Activated T-helper 1 cell treated with anti-CD3 and anti-CD28 coated beads, Interleukin-2, amount 50 U/mL, for 16 hours (primary cell): ENCODE measurements at regions not wholly inside any gene's neighbourhood (a gene's known extent, or its start where the extent isn't known, plus 50 kb on each side); places are given as distances from the start of the nearest gene placed in this dataset.
"Not testable (repeated sequence)": the region's sequence is repeated elsewhere in the genome, so short reads cannot be mapped to it uniquely, and the experiment has no call there.

Experiments used
- DNase-seq, 2 donors: peaks; one replicate each; pipeline ENCODE4 v3.0.0-alpha.2; 2020; ENCODE audit warnings: low read depth in 1 of 2, low spot score in 1 of 2

DNA sequence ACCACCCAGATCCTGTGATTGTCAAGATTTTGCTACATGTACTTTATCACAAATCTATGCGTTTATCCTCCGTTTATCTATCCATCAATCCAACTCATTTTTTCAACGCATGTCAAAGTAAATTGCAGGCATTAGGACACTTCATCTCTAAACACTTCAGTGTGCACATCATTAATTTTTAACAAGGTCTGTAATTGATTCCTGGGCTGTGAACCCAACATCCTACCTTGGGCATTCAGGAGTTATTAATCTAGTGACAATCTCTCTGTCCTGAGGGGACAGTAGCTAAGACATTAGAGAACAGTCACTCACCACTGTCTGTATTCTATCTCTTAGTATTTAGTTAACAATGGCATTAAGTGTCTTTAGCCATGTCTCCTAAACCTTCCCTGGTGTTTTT, 264.7 kb downstream of the SOX9 start:
- no peak for DNase-seq

DNA sequence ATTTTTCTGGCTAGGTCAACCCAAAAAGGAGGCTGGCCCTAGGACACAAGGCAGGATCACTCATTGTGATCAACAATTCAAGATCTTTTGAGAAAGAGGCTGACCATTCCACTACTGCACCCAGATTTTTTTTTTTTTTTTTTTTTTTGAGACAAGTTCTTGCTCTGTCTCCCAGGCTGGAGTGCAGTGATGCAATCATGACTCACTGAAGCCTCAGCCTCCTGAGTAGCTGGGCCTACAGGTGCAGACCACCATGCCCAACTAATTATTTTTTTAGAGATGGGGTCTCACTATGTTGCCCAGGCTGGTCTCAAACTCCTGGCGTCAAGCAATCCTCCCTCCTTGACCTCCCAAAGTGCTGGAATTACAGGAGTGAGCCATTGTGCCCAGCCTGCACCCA, 265.4 kb downstream of the SOX9 start:
- DNase-seq: not testable (repeated sequence)

DNA sequence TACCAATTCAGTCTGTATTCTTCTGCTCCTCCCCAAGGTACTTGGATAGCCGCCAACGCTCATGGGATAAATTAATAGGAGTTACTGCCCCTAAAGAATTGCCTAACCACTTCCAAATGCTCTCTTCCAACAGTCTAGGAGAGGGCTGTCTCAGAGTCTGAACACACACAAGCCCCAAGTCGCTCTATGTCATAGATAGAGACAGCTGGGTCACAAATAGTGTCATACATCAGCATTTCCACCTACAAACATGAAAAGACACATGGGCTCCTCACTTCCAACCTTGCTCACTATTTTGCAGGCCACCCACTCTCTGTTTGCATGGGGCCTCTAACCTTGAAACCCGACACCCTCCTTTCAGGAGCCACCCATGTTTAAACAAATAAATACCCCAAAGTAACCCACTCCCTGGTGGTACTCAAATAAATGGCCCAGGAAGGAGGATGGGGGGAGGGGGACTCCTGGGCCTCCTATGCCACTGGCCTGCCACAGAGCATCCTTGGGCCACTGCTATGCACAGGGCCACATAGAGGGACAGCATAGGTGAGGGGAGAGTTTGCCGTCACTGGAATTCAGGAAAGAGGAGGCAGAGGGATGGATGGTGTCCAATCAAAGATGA, 265.9 kb downstream of the SOX9 start:
- DNase-seq: no peak

DNA sequence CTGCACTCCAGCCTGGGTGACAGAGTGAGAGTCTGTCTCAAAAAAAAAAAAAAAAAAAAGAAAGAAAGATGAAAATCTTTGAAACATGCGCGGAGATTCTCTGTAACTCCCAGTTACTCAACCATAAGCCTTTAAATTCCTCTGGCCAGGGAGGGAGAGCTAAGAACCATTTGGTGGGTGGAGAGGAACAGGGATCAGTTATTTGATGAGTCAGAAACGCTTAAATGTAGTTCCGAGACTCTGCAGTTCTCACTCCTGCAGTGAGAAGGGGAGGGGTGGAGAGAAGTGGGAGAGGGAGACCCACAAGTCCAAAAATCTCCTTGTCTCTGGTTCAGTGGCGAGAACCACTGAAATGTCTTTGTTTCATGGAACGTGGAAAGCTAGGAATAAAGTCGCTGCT, 266.7 kb downstream of the SOX9 start:
- DNase-seq: no peak

DNA sequence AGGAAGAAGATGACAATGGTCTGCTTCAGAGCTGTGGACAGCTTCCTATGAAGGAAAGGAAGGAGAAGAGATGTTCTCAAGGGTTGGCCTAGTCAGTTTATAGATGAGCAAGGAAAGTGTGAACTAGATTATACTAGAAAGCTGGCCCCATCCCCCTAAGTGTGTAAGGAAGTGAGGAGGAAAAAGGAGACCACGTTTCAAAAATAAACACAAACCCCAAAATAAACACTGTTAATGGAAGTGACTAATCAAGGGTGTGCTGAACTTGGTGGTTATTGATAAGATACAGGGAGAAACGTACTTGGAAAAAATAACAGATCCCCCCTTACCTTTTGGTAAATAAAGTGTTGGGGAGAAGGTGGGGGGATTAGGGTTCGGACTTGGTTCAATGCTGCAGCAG, 267.1 kb downstream of the SOX9 start:
- no peak for DNase-seq

DNA sequence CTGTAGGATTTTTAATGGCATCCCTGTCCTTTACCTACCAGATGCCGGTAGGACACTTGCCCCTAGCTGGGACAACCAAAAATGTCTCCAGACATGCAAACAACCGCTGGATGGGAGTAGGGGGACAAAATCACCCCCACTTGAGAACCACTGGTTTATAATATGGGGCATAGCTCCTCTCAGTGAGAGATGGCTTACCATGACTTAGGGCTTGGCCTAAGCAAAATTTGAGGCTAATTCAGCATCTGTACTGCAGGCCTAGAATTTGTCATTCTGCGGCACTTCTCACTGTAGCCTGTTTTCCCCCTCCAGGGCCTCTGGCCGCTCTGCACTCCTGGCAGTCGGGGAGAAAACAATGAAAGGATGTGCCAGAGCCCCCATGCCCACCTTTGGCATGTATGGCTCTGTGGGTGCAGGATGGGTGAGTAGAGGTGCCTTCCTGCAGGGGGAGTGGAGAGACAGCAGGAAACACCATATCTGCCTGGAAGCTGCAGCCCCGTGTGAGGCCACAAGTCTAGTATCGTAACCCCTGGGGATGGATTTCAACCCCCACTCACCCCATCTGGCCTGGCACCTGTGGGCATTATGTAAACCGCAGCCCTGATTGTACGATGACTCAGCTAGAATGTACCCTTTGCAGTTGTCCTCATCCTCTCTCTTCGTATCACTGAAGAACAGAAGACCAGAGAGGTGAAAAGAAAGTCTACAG, 268.1 kb downstream of the SOX9 start:
- DNase-seq: no peak

DNA sequence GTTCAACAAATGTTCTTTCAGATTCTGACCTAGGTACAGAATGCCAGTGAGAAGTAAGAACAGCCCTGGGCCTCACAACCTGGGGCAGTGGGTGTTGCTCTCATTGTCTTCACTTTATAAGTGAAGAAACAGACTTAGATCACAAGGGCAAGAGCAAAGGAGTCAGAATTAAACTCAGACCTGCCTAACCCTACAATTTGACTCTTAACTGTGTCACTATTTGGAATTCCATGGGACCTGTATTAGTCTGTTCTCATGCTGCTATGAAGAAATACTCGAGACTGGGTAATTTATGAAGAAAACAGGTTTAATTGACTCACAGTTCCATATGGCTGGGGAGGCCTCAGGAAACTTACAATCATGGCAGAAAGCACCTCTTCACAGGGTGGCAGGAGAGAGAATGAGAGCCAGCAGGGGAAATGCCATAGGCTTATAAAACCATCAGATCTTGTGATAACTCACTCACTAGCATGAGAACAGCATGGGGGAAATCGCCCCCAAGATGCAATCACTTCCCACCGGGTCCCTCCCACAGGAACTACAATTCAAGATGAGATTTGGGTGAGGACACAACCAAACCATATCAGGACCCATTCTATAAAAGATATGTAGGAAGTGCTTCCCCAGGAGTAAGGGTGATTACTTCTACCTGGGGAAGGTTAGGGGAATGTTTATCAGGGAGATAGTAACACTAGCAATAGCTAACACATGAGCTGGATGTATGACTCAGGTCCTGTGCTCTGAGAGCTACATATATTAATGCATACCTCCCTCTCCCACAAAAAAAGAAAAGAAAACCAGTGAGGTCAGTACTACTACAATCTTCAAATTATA, 270.1 kb downstream of the SOX9 start:
- no peak for DNase-seq

DNA sequence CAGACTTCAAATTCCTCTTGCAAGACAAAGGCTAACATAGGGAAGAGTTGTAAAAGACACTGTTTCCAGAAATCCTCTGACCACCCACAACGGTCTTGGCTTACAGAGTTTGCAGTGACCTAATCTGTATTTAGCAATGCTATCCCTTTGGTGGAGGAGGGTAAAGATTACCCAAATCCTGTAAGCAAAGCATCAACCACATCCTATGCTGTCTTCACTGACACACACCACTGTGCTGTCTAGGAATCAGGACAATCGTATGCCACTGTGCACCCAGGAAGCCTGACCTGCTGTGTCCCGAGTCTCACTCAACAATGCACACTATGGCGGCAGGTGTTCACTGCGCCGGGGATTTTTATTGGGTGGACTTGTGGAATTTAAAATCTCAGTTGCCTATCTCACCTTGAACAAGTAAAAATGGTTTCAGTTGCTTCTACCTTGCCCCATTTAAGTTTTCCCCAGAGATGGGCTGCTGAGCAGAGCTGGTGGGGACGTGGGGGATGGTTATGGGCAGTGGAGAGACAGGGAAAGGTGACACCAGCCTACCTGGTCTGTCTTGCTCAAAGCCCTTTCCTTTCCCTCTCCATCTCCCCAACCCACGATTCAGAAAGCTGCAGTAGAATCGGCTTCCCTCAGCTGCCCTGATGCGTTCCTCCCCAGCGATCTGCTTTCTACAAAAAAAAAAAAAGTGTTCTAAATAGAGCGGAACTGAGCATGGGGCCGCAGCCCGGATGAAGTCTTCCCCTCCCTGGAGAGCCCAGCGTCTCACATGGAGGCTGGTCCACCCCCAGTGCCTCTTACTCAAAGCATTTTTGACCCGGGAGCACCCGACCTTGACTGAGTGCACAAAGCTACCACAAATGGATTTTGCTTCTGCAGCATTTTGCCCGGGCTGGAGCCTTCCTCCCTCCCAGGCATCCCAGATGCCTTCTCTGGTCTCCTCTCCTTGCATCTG, 271.5 kb downstream of the SOX9 start:
- no peak for DNase-seq

DNA sequence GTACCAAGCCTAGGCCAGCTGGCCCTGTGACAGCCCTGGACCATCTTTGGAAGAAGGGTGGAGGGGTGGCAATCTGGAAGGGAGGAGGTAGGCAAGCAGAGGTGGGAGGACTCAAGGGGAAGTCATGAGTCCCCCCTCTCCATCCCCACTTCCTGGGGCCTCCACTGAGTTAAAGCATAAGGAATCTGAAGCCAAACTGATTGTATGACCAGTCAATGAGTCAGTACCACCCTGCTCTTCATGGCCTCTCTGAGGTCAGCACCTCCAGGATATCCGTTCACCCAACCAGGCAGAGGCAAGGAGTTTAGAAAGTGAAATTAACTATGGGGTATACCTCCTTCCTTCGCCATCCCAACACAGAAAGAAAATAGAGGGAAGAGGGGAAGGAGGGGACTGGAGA, 272.7 kb downstream of the SOX9 start:
- no peak for DNase-seq

DNA sequence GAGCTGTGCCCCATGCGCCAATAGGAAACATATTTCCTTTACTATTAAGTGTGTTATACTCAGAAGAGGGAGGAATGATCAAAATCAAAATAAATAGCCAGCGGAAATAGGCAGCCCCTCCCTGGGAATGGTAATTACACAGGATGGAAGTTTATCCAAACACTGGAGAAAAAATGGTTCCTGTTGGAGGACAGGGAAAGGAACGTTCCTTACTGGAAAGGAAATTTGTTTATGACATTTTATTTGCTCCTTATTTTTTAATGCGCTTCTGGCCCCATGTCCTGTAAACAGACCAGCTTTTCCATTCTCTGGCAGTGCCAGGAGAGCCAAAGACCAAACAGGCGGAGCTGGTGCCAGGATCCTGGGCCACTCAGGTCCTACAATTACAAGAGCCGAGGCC, 273.7 kb downstream of the SOX9 start:
- DNase-seq: no peak

DNA sequence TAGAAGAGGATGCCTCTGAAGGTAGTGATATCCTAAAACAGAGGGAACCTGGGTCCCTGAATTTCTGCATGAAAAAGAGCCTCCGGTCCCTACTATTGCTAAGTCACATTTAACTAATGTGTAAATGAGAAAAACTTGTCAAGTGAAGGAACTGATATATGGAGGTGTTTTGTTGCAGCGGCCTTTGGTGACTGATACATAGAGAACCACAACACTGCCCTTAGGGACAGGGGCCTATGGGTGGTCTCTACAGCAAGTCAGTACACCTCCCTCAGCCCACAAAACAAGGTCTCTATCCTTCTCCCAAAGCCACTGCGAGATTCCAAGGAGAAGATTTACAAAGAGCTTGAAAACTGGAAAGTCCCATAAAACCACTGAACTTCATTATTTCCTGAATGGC, 275.3 kb downstream of the SOX9 start:
- DNase-seq: no peak

DNA sequence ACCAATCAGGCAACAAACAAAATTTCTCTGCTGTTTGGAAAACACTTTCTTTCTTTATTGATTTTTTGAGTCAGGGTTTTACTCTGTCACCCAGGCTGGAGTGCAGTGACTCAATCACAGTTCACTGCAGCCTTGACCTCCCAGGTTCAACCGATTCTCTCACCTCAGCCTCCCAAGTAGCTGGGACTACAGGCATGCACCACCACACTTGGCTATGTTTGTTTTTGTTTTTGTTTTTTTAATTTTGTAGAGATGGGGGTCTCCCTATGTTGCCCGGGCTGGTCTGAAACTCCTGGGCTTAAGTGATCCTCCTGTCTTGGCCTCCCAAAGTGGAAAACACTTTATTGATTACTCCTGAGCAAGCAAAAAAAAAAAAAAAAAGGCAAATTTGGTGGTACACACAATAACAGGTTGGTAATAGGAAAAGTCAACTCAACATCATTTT, 276.4 kb downstream of the SOX9 start:
- DNase-seq: no peak

DNA sequence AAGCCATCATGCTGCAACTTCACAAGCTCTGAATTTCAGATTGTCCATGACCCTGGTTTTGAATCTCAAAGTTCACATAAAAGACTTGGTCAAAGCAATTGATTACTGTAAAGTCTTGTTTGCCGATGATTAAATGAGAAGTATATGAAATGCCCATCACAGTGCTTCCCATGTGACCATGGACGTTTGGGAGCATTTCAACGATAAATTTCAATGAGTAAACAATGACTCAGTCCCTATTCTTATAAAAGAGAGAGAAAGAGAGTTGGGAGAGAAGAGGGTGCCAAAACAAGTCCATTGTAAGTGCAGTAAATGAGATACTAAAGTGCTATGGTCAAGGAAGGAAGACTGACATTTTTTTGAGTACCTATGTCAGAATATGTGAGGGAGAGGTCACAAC, 276.9 kb downstream of the SOX9 start:
- no peak for DNase-seq

DNA sequence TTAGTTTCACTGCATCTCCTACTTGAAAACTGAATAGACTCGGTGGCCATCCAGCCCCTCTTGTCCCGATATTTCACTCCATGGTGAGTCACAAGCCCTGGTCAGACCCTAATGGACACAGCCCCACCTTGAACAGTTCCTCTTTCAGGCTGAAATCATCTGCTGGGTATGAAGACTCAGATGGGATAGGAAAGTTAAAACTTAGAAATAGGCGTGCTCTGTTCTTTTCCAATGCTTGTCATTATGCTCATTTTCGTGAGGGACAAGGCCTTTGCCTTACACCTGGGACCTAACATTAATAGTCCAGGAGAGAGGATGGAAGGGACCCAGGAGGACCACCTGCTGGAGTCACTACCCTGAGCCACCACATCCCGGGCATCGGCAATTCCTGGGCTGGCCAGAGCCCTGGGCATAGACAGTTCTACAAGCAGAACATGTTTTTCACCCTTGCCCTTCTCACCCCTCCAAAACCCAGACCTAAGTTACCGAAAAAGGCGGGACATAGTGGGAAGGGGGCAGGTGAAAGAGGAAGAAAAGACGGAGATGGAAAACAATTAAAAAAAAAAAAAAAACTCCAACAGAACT, 278.3 kb downstream of the SOX9 start:
- no peak for DNase-seq

DNA sequence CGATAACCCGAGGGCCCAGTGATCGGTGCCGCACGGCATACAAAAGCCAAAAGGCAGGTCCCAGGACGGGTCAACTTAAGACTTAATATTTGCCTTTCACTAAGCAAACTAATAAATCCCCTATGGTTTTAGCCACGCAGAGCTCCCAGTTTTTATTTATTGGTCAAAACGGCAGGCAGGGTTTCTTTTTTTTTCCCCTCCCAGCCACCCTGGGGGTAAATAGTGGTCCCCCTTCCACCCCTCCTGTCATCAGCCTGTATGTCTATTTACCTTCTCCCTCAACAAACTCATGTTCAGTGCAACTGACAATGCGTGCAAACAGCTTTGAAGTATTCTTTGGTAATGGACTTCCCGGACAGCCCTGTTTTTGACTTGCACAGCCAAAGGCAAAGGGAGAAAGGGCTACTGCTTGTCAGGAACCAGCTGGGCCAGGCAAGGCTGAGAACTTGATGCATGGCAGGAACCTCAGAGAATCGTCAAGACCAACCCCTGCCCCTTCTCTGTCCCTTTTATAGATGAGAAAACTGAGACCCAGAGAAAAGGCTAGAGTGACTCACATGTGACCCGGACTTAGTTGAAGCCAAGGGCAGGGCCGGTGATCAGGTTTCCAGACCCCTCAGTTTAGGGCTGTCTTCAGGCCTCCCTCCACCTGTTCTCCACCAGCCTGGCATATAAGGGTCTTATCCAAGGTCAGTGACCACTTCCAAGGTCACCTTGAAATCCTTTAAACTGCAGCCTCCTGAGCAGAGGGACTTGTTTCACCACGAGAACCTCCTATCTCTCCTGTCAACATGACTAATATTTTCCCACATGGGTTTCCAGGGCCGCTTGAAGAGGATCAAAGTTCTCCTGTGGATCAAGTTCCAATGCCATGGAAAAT, 279.0 kb downstream of the SOX9 start:
- no peak for DNase-seq

DNA sequence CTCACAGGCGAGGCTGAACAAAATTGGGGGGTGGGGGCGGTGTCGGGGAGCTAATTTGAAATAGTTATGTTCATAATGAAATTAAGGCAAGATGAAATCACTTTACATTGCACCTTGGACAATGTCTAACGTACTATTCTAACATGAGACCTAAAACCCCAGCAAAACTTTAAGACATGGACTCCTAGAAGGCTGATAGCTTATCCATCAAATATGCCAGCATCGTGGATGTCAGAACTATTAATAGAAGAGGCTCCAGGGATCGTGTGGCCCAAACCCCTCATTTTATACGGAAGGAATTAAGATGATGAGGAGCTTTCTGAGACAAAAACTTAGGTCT, 279.6 kb downstream of the SOX9 start:
- no peak for DNase-seq

DNA sequence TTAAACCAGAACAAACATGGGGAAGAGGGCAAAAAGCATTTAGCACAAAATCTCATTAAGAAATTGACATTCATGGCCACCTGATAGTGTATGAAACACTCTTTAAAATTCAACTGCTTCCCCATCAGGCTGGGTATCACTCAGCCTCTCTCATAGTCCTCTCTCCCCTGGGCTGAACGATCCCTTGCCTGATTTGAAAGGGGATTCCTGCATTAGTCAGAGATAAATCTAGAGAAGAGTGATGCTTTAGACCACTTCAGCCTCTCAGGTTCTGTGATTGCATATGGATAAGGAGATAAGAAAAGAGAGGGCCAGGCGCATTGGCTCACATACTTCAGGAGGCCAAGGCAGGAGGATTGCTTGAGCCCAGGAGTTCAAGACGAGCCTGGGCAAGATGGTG, 280.0 kb downstream of the SOX9 start:
- DNase-seq: no peak

DNA sequence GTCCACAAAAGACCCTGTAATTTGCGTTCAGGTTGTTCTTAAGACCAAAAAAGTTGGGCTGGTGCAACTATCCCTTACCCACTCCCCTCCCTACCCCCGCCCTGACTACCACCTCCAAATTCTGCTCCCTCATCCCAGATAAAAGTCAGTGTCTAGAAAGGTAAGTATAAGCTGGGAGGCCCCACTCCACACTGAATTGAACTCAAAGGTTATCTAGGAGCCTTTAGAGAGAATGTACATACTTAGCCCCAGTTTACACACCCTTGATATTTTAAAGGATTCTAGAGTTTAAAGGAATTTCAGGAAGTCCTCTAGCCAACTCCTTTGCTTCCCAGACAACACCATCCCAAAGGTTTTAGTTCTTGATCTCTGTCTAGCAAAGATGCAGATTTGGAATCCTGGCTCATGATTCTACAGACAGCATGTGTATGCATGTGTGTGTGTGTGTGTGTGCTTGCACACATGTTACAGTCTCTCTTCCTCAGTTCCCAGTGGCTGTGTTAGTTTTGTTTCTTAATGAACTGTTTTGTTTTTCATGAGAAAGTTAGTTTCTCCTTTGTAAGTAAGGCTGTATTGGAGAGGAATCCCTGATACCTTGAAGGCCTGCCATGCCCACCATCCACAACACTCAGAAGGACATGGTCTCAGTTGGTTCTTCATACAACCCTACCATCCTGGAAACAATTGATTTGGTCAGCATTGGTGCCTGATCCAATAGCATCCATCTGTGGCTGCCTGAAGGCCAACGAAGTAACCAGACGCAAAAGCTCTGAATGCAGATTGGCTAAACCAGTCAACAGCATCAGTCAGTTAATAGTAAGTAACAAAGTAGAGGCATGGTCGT, 281.3 kb downstream of the SOX9 start:
- DNase-seq: no peak

DNA sequence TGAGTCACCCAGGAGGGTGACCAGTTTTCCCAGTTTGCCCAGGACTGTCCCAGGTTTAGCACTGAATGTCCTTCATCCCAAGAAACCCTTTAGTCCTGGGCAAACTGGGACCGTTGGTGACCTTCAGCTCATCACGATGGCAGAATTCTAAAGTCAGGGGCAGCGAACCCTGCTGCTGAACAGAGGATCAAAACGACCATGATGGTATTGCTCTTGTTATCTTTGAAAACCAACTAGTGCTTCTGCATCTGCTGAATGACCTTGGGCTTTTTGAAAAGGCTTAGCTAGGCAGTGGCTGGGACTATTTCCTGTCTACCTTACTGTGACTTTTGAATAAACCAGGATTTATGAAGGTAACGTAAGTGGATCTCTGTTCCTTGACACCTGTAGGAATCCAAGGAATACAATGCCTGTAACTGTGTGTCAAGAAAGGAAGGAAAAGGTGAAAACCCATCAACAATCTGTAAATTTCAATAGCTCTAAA, 281.9 kb downstream of the SOX9 start:
- no peak for DNase-seq
